Lower leg skin (tissue), 4 donors: ENCODE measurements at regions not wholly inside any gene's neighbourhood (a gene's known extent, or its start where the extent isn't known, plus 50 kb on each side); places are given as distances from the start of the nearest gene placed in this dataset.
"Not testable (repeated sequence)": the region's sequence is repeated elsewhere in the genome, so short reads cannot be mapped to it uniquely, and the experiment has no call there.

ENCODE experiments used
- DNase-seq, 2 donors: peaks; one replicate each; pipeline ENCODE4 v3.0.0-alpha.2; 2019; ENCODE audit warnings: low spot score in 2 of 2
- H3K4me3 ChIP-seq: fragments of 200-600 bp; sonication (generic); 2 replicates; pipeline ENCODE4 v1.5.1; 2017; ENCODE audit warnings: mild to moderate bottlenecking, low read depth; ENCODE audit not compliant: poor library complexity, severe bottlenecking
- CTCF ChIP-seq, 3 donors: fragments of 450-650 bp; IDR thresholded peaks; one replicate each; pipeline ENCODE4 v1.5.1; 2016; ENCODE audit warnings: antibody characterized with exemption in 3 of 3, mild to moderate bottlenecking in 3 of 3, moderate library complexity in 2 of 3
- POLR2A ChIP-seq, 2 donors: fragments of 450-650 bp; IDR thresholded peaks; one replicate each; pipeline ENCODE4 v1.6.1; 2016 to 2017; ENCODE audit warnings: antibody characterized with exemption in 2 of 2, mild to moderate bottlenecking in 1 of 2, moderate library complexity in 1 of 2
- WGBS, 2 donors: methylation state at CpG; one replicate each; pipeline ENCODE4 v1.1.5; 2018; 5-methylcytosine and 5-hydroxymethylcytosine counted together
- intact Hi-C: fragments of 100-400 bp; cut with DNase I; formaldehyde crosslinking; loops from one replicate; pipeline ENCODE4 v1.15.0; 2023; ENCODE audit warnings: low total_unique reads

GRCh38 chr20:47927385-47927851, 142.1 kb upstream of the SULF2 start:
- peak in 1 of 2 donors; percentile 74 for DNase-seq
- WGBS, 2 donors = 44 to 59% methylated on average over 5 of the region's 5 CpGs
- no peak for TF ChIP-seq CTCF (IDR thresholded peaks at IDR 0.05)
- no peak for TF ChIP-seq POLR2A (IDR thresholded peaks at IDR 0.05)
- H3K4me3 ChIP-seq = no peak overlapping the region
- intact Hi-C loops = no loop called here

GRCh38 chr20:47926731-47927130, 141.4 kb upstream of the SULF2 start:
- no peak overlapping the region for H3K4me3 ChIP-seq
- no peak for TF ChIP-seq CTCF (IDR thresholded peaks at IDR 0.05)
- TF ChIP-seq POLR2A (IDR thresholded peaks at IDR 0.05) = no peak
- no peak for DNase-seq
- WGBS, 2 donors = 87 to 95% methylated on average over 4 of the region's 4 CpGs
- intact Hi-C loops = no loop called here

- H3K4me3 ChIP-seq = no peak overlapping the region
- TF ChIP-seq CTCF (IDR thresholded peaks at IDR 0.05) (no peak), POLR2A (IDR thresholded peaks at IDR 0.05) (no peak)
- intact Hi-C loops = no loop called here
- DNase-seq = no peak
- WGBS, 2 donors = 51 to 56% methylated on average over 3 of the region's 3 CpGs
Measured at GRCh38 chr20:47925593-47925992, 140.3 kb upstream of the SULF2 start.

- TF ChIP-seq POLR2A (IDR thresholded peaks at IDR 0.05) = no peak
- no peak for TF ChIP-seq CTCF (IDR thresholded peaks at IDR 0.05)
- H3K4me3 ChIP-seq = no peak overlapping the region
- WGBS, 2 donors = 31 to 33% methylated on average over 4 of the region's 4 CpGs
- intact Hi-C loops = no loop called here
- no peak for DNase-seq
Measured at GRCh38 chr20:47922269-47922668, 137.0 kb upstream of the SULF2 start.

- 25 to 26% methylated on average over 9 of the region's 9 CpGs for WGBS, 2 donors
- H3K4me3 ChIP-seq, intact Hi-C loops, DNase-seq: not testable (repeated sequence)
Measured at GRCh38 chr20:47921829-47922228, 136.5 kb upstream of the SULF2 start.

- no peak overlapping the region for H3K4me3 ChIP-seq
- WGBS, 2 donors = 27 to 31% methylated on average over 6 of the region's 6 CpGs
- no peak for DNase-seq
- intact Hi-C loops = no loop called here
- TF ChIP-seq CTCF (IDR thresholded peaks at IDR 0.05) (no peak), POLR2A (IDR thresholded peaks at IDR 0.05) (no peak)
Measured at GRCh38 chr20:47921408-47921807, 136.1 kb upstream of the SULF2 start.
